GM12878 (cell line): ENCODE measurements at regions not wholly inside any gene's neighbourhood (a gene's known extent, or its start where the extent isn't known, plus 50 kb on each side); places are given as distances from the start of the nearest gene placed in this dataset.

ENCODE experiments used
- ATAC-seq: fragments of 200-7000 bp; cut with Tn5 transposase; 3 replicates; pipeline ENCODE4 v1.9.1; 2020; ENCODE audit warnings: mild to moderate bottlenecking, moderate library complexity
- BruUV-seq: library from RNA; stranded (reverse); fragments of 400-500 nt; replicated peaks from 2 replicates; lab custom pipeline; 2021; lab: Mats Ljungman, UMichigan
- CTCF ChIA-PET: fragments of 300-600 bp; sonication (Branson Sonifier 250); formaldehyde crosslinking; extraction: SDS; loops from one replicate; lab custom pipeline; 2021; ENCODE audit warnings: inconsistent platforms; lab: Yijun Ruan, JAX
- POLR2A ChIA-PET: fragments of 350-600 bp; formaldehyde crosslinking; extraction: SDS; loops from one replicate; lab custom pipeline; 2021; ENCODE audit warnings: inconsistent platforms; lab: Charles Lee
- RAD21 ChIA-PET: fragments of 300-600 bp; sonication (Branson Sonifier 250); formaldehyde crosslinking; loops from one replicate; lab custom pipeline; 2023; ENCODE audit warnings: antibody characterized with exemption; ENCODE audit not compliant: unreplicated experiment; lab: Charles Lee
- SMC1A ChIA-PET: fragments of 300-600 bp; sonication (Branson Sonifier 250); formaldehyde crosslinking; loops from one replicate; lab custom pipeline; 2023; ENCODE audit not compliant: unreplicated experiment, uncharacterized antibody; lab: Charles Lee
- DNase-seq: peaks from one replicate; pipeline ENCODE4 v3.0.0-alpha.2; 2011; ENCODE audit warnings: low read depth, low spot score
- FAIRE-seq: peaks from 3 replicates; lab custom pipeline; 2011; peaks lifted over from hg19 to GRCh38; lab: Jason Lieb, UNC
- H2AFZ ChIP-seq: 2 replicates; pipeline ENCODE4 v1.6.0; 2011; ENCODE audit warnings: low read depth, low read length, control low read depth; ENCODE audit not compliant: control insufficient read depth
- H3K27ac ChIP-seq: 2 replicates; pipeline ENCODE4 v1.5.1; 2011; ENCODE audit warnings: control low read depth; ENCODE audit not compliant: control insufficient read depth, insufficient read depth
- H3K27me3 ChIP-seq, 2 experiments: replicated peaks in 1 of 2; 2 replicates each; pipeline versions ENCODE4 v1.6.0 to v1.6.1; 2011; ENCODE audit warnings: low read length in 1 of 2; ENCODE audit not compliant: control insufficient read depth in 2 of 2, insufficient read depth in 2 of 2
- H3K36me3 ChIP-seq, 2 experiments: 2 replicates each; pipeline ENCODE4 v1.5.1; 2011; ENCODE audit warnings: low read length in 1 of 2; ENCODE audit not compliant: control insufficient read depth in 2 of 2, insufficient read depth in 2 of 2
- H3K4me1 ChIP-seq: 2 replicates; pipeline ENCODE4 v1.6.1; 2011; ENCODE audit warnings: mild to moderate bottlenecking, low read length, moderate library complexity, mixed read lengths; ENCODE audit not compliant: control insufficient read depth, insufficient read depth
- H3K4me2 ChIP-seq: 2 replicates; pipeline ENCODE4 v1.6.0; 2011; ENCODE audit warnings: control low read depth; ENCODE audit not compliant: control insufficient read depth, insufficient read depth
- H3K4me3 ChIP-seq: fragments of 200-600 bp; sonication (generic); 2 replicates; pipeline ENCODE4 v1.5.1; 2016
- H3K79me2 ChIP-seq: 2 replicates; pipeline ENCODE4 v1.6.0; 2011; ENCODE audit warnings: low read length; ENCODE audit not compliant: control insufficient read depth, insufficient read depth
- H3K9ac ChIP-seq: 2 replicates; pipeline ENCODE4 v1.8.0; 2011; ENCODE audit warnings: low read length, control low read depth, mixed read lengths; ENCODE audit not compliant: control insufficient read depth, insufficient read depth
- H3K9me3 ChIP-seq: replicated peaks from 3 replicates; pipeline ENCODE4 v1.5.1; 2011; ENCODE audit warnings: mild to moderate bottlenecking, low read length; ENCODE audit not compliant: control insufficient read depth, insufficient read depth
- H4K20me1 ChIP-seq: 2 replicates; pipeline ENCODE4 v1.6.0; 2011; ENCODE audit not compliant: control insufficient read depth, insufficient read depth
- CTCF ChIP-seq, 3 experiments: IDR thresholded peaks in 2 of 3; conservative IDR thresholded peaks in 1 of 3; 2 replicates each; pipeline ENCODE4 v1.5.1; 2011; ENCODE audit warnings: low read depth in 3 of 3, low read length in 3 of 3, mild to moderate bottlenecking in 3 of 3, control low read depth in 2 of 3, moderate library complexity in 2 of 3, inconsistent platforms in 1 of 3, mixed read lengths in 1 of 3; ENCODE audit not compliant: control insufficient read depth in 2 of 3, insufficient read depth in 1 of 3; ENCODE audit errors: extremely low read depth in 1 of 3
- MEF2A ChIP-seq: IDR thresholded peaks from 2 replicates; pipeline ENCODE4 v1.6.1; 2011; ENCODE audit warnings: low read depth, mild to moderate bottlenecking, low read length, moderate library complexity; ENCODE audit not compliant: insufficient read depth
- PBX3 ChIP-seq: IDR thresholded peaks from 2 replicates; pipeline ENCODE4 v1.6.1; 2011; ENCODE audit warnings: mild to moderate bottlenecking, low read depth, low read length, moderate library complexity; ENCODE audit not compliant: insufficient replicate concordance
- SIX5 ChIP-seq: IDR thresholded peaks from 2 replicates; pipeline ENCODE4 v1.6.1; 2011; ENCODE audit warnings: mild to moderate bottlenecking, low read depth, low read length, moderate library complexity; ENCODE audit not compliant: severe bottlenecking
- SMC3 ChIP-seq: IDR thresholded peaks from 2 replicates; pipeline ENCODE4 v1.6.1; 2011; ENCODE audit warnings: low read length, improper control_type of control experiment, borderline replicate concordance
- SREBF1 ChIP-seq: IDR thresholded peaks from 2 replicates; pipeline ENCODE4 v1.6.1; 2012; ENCODE audit warnings: mild to moderate bottlenecking, low read length
- YY1 ChIP-seq: IDR thresholded peaks from 2 replicates; pipeline ENCODE4 v1.6.1; 2011; ENCODE audit warnings: low read depth, mild to moderate bottlenecking, low read length
- ZBTB33 ChIP-seq: fragments of 450-650 bp; IDR thresholded peaks from 2 replicates; pipeline ENCODE4 v1.6.1; 2017; ENCODE audit warnings: mild to moderate bottlenecking
- WGBS: methylation state at CpG from one replicate; pipeline ENCODE4 v1.1.6; 2016; ENCODE audit warnings: low lambda C conversion rate; ENCODE audit not compliant: insufficient replicate concordance, insufficient coverage; ENCODE audit errors: missing lambda C conversion rate; 5-methylcytosine and 5-hydroxymethylcytosine counted together
- in situ Hi-C: fragments of 300-500 bp; cut with MboI; formaldehyde crosslinking; loops from 9 replicates; pipeline ENCODE4 v1.14.3; 2018; ENCODE audit warnings: mixed read lengths
- intact Hi-C: fragments of 100-400 bp; cut with micrococcal nuclease; formaldehyde crosslinking; loops from one replicate; pipeline ENCODE4 v1.14.2; 2022; ENCODE audit not compliant: unreplicated experiment
- TF ChIP-seq, protein P1 (sequence below): IDR thresholded peaks from 2 replicates; pipeline ENCODE4 v1.6.1; 2012; ENCODE audit warnings: low read depth, low read length, improper control_type of control experiment
- TF ChIP-seq, protein P2 (sequence below): IDR thresholded peaks from 2 replicates; pipeline ENCODE4 v1.6.1; 2012; ENCODE audit warnings: low read depth, low read length, improper control_type of control experiment

DNA sequence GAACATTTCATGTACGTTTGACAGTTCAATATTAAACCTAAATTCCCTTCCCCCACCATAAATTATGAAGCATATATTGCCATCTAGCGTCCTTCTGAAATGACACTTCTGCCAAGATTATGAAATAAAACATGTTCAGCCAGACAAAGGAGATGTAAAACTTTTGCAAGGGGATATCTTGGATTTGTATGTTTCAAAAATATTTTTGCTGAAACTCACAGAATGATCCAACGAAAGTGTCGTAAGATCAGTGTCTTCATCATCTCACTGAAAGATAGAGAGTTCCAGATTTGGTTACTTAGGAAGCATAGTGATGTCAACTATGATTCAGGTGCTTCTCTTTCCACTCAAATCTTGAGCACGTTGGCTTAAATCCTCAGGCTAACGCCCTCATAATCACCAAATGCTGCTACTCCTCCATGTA, 904.3 kb downstream of the XPNPEP1 start:
- Histone ChIP-seq H3K27me3 (no peaks in the 10 kb centered on the region), H3K4me2 (no peak overlapping the region), H4K20me1 (no peaks in the 10 kb centered on the region), H3K9ac (no peak overlapping the region), H2AFZ (no peak overlapping the region), H3K27ac (no peak overlapping the region), H3K9me3 (no peaks in the 10 kb centered on the region), H3K4me3 (no peak overlapping the region), H3K4me1 (no peaks in the 10 kb centered on the region), H3K36me3 (no peaks in the 10 kb centered on the region), H3K79me2 (no peaks in the 10 kb centered on the region)
- peak; percentile 13; the same call in 1 of the 2 replicates for TF ChIP-seq SMC3
- TF ChIP-seq SREBF1 = no peak
- no peak for TF ChIP-seq MEF2A
- TF ChIP-seq CTCF (IDR thresholded peaks at IDR 0.05 in 2 of 3, conservative IDR thresholded peaks at IDR 0.05 in 1 of 3; ENCODE audit: control insufficient read depth in 2 of 3, extremely low read depth in 1 of 3, insufficient read depth in 1 of 3, low read depth in 3 of 3, low read length in 3 of 3) = peak in 2 of 3 experiments; percentile 28 to 42; a peak in 2 of 6 replicates
- intact Hi-C loops = loop anchor here (2.0 kb wide), 1 partner anchor 474 kb away; no protein-coding TSS in a partner anchor
- RAD21 ChIA-PET = no interaction called here
- CTCF ChIA-PET = no interaction called here
- WGBS = 6% methylated on average over 6 of the region's 6 CpGs
- DNase-seq (no peak), ATAC-seq (peak; percentile 36; the same call in 1 of the 3 replicates), FAIRE-seq (no peak)
- SMC1A ChIA-PET = interaction anchor here (0.6 to 1.0 kb wide), 2 partner anchors 35 to 466 kb away, joined by 3 read pairs; no protein-coding TSS in a partner anchor
- in situ Hi-C loops = no loop called here
- no TSS peak for BruUV-seq
- POLR2A ChIA-PET = no interaction called here

DNA sequence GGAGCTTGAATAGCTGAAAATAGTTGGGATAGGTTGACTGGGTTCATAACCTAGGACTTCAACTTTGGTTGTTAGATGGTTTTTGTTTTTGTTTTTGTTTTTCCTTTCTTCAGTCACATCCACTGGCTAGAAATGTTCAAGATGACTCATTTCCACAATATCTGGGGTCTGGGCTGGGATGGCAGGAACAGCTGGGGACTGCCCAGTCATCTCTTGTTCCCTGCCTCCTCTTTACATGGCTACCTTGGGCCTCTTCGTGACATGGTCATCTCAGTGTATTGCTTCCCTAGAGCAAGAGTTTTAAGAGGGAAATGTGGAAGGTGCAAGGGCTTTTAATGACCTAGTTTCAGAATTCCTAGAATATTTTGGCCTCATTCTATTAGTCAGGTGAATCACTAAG, 915.8 kb downstream of the XPNPEP1 start:
- H3K4me2 ChIP-seq = no peak overlapping the region
- ChIA-PET POLR2A (no interaction called here), CTCF (interaction anchor here (0.8 kb wide), 1 partner anchor 358 kb away, joined by 3 read pairs; no protein-coding TSS in a partner anchor), RAD21 (no interaction called here), SMC1A (no interaction called here)
- 0% methylated on average over 1 of the region's 1 CpG for WGBS
- H3K4me3 ChIP-seq = no peak overlapping the region
- H3K27me3 ChIP-seq = no peaks in the 10 kb centered on the region
- no TSS peak for BruUV-seq
- in situ Hi-C loops = no loop called here
- H3K9ac ChIP-seq = no peak overlapping the region
- H3K4me1 ChIP-seq = no peaks in the 10 kb centered on the region
- H4K20me1 ChIP-seq = no peaks in the 10 kb centered on the region
- no peak for DNase-seq
- no peaks in the 10 kb centered on the region for H3K9me3 ChIP-seq
- no peaks in the 10 kb centered on the region for H3K36me3 ChIP-seq
- intact Hi-C loops = no loop called here
- no peak overlapping the region for H3K27ac ChIP-seq
- no peak for FAIRE-seq
- no peaks in the 10 kb centered on the region for H3K79me2 ChIP-seq
- no peak overlapping the region for H2AFZ ChIP-seq
- no peak for ATAC-seq
- TF ChIP-seq ZBTB33 (no peak), YY1 (no peak), SIX5 (no peak), PBX3 (no peak)
- TF ChIP-seq, protein P1, sequence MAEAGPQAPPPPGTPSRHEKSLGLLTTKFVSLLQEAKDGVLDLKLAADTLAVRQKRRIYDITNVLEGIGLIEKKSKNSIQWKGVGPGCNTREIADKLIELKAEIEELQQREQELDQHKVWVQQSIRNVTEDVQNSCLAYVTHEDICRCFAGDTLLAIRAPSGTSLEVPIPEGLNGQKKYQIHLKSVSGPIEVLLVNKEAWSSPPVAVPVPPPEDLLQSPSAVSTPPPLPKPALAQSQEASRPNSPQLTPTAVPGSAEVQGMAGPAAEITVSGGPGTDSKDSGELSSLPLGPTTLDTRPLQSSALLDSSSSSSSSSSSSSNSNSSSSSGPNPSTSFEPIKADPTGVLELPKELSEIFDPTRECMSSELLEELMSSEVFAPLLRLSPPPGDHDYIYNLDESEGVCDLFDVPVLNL = no peak
- TF ChIP-seq, protein P2, sequence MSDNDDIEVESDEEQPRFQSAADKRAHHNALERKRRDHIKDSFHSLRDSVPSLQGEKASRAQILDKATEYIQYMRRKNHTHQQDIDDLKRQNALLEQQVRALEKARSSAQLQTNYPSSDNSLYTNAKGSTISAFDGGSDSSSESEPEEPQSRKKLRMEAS = no peak
